Lung (tissue), 11 donors: ENCODE measurements at regions not wholly inside any gene's neighbourhood (a gene's known extent, or its start where the extent isn't known, plus 50 kb on each side); places are given as distances from the start of the nearest gene placed in this dataset.

ENCODE experiments used
- ATAC-seq: fragments of 200-7000 bp; cut with Tn5 transposase; one replicate; pipeline ENCODE4 v1.9.1; 2020; ENCODE audit warnings: moderate number of reproducible peaks; ENCODE audit not compliant: insufficient read depth, low FRiP score
- DNase-seq, 3 donors: peaks; one replicate each; pipeline ENCODE4 v3.0.0-alpha.2; 2013 to 2017
- H3K27ac ChIP-seq, 2 donors: one replicate each; pipeline ENCODE4 v1.5.1; 2013; ENCODE audit warnings: mild to moderate bottlenecking in 2 of 2, moderate library complexity in 2 of 2, control low read depth in 1 of 2, inconsistent platforms in 1 of 2, low read depth in 1 of 2, low read length in 1 of 2
- H3K27me3 ChIP-seq, 3 donors: one replicate each; pipeline ENCODE4 v1.5.1; 2013; ENCODE audit warnings: low read length in 2 of 3; ENCODE audit not compliant: control insufficient read depth in 3 of 3, insufficient read depth in 3 of 3
- H3K36me3 ChIP-seq, 4 donors: one replicate each; pipeline ENCODE4 v1.5.1; 2013; ENCODE audit warnings: low read length in 4 of 4, mild to moderate bottlenecking in 1 of 4, moderate library complexity in 1 of 4; ENCODE audit not compliant: control insufficient read depth in 4 of 4, insufficient read depth in 4 of 4
- H3K4me1 ChIP-seq, 5 donors: one replicate each; pipeline ENCODE4 v1.5.1; 2013; ENCODE audit warnings: low read length in 5 of 5, mild to moderate bottlenecking in 2 of 5, moderate library complexity in 1 of 5; ENCODE audit not compliant: control insufficient read depth in 5 of 5, insufficient read depth in 5 of 5
- H3K4me3 ChIP-seq: one replicate; pipeline ENCODE4 v1.5.1; 2013; ENCODE audit warnings: mild to moderate bottlenecking, control low read depth, moderate library complexity
- H3K9ac ChIP-seq, 2 donors: one replicate each; pipeline ENCODE4 v1.5.1; 2013; ENCODE audit warnings: low read length in 2 of 2, control low read depth in 1 of 2; ENCODE audit not compliant: insufficient read depth in 1 of 2
- H3K9me3 ChIP-seq, 4 donors: one replicate each; pipeline ENCODE4 v1.5.1; 2013; ENCODE audit warnings: low read length in 3 of 4, mild to moderate bottlenecking in 1 of 4, moderate library complexity in 1 of 4; ENCODE audit not compliant: control insufficient read depth in 4 of 4, insufficient read depth in 3 of 4
- CTCF ChIP-seq: IDR thresholded peaks from 2 replicates; pipeline ENCODE4 v1.5.1; 2012; ENCODE audit warnings: mild to moderate bottlenecking; ENCODE audit errors: control extremely low read depth, extremely low read depth
- WGBS, 2 donors: extraction: QIAGEN DNeasy Blood & Tissue Kit; methylation state at CpG; one replicate each; pipeline ENCODE4 v1.1.7; 2013; 5-methylcytosine and 5-hydroxymethylcytosine counted together
- donor health status: control.
- donor health status: control.
- donor health status: Bipolar disorder and iron deficiency.
- donor health status: healthy.
- donor health status: DM: yes; HTN: yes; CAD: no.

- no peak overlapping the region for H3K9ac ChIP-seq
- no peak for ATAC-seq
- no peak for TF ChIP-seq CTCF
- no peak overlapping the region for H3K4me3 ChIP-seq
- no peaks in the 10 kb centered on the region for H3K36me3 ChIP-seq
- H3K27ac ChIP-seq = no peak overlapping the region
- H3K9me3 ChIP-seq = peaks cover 0 to 3% (median 0%) of the 10 kb centered on the region in 4 donors
- WGBS, 2 donors = 76 to 97% methylated on average over 5 of the region's 5 CpGs
- peaks cover 0 to 2% (median 0%) of the 10 kb centered on the region in 5 donors for H3K4me1 ChIP-seq
- no peak for DNase-seq
- no peaks in the 10 kb centered on the region for H3K27me3 ChIP-seq
These were observed 225.9 kb upstream of the DPH6 start for GRCh38 chr15:35771746-35772442.

- TF ChIP-seq CTCF = no peak
- Histone ChIP-seq H3K27ac (no peak overlapping the region), H3K9me3 (peaks cover 0 to 3% (median 0%) of the 10 kb centered on the region in 4 donors), H3K4me3 (no peak overlapping the region), H3K27me3 (no peaks in the 10 kb centered on the region), H3K36me3 (no peaks in the 10 kb centered on the region), H3K4me1 (peaks cover 0 to 2% (median 0%) of the 10 kb centered on the region in 5 donors), H3K9ac (no peak overlapping the region)
- 96 to 98% methylated on average over 8 of the region's 8 CpGs for WGBS, 2 donors
- DNase-seq (no peak), ATAC-seq (no peak)
These were observed 228.7 kb upstream of the DPH6 start for GRCh38 chr15:35774653-35775052.

GRCh38 chr15:35775471-35775870 is 229.5 kb upstream of the DPH6 start:
- peaks cover 0 to 2% (median 0%) of the 10 kb centered on the region in 5 donors for H3K4me1 ChIP-seq
- no peak for ATAC-seq
- H3K4me3 ChIP-seq = no peak overlapping the region
- no peak overlapping the region for H3K9ac ChIP-seq
- 93 to 96% methylated on average over 4 of the region's 4 CpGs for WGBS, 2 donors
- H3K9me3 ChIP-seq = peaks cover 0 to 3% (median 0%) of the 10 kb centered on the region in 4 donors
- H3K27me3 ChIP-seq = no peaks in the 10 kb centered on the region
- TF ChIP-seq CTCF = no peak
- no peak for DNase-seq
- H3K27ac ChIP-seq = no peak overlapping the region
- H3K36me3 ChIP-seq = no peaks in the 10 kb centered on the region
